ENCODE measurements at regions not wholly inside any gene's neighbourhood (a gene's known extent, or its start where the extent isn't known, plus 50 kb on each side); places are given as distances from the start of the nearest gene placed in this dataset.

DNA sequence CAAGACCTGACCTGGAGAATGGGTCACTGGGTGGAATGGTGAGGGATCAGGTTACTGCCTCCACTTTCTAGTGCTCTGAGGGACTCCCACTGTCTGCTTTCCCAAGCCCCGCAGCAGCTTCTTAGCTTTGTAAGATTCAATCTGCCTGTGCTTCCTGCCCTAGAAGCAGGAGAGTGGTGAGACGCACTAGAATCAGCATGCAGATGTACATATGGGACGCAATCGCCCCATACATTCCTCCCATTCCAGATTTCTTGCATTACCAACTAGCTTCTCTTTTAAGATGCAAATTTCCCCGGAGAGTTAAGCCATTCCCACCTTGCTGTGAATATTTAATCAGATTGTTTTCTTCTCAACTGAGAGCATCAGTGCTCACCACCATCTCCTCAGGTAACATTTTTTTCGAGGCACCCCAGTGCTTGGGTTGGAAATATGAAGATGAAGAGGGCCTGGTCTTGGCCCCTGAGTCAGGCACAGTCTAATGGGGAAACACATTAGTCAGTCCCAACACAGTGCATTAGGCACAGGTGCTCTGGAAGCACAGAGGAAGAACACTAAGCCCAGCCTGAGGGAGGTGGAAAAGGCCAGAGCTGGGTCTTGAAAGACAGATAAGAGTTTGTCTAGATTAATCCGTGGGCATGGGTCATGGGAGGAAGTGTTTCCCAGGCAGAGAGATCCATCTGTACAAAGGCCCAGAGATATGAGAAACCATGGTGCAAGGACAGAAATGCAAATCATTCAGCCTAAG lies 66.7 kb upstream of the PRPS1 start:
- Histone ChIP-seq H4K91ac (ENCODE audit: insufficient read depth, low read depth, low read length) (peak overlapping the region; percentile 90), H4K8ac (ENCODE audit: low read depth in 2 of 2, low read length in 2 of 2) (peak overlapping the region; percentile 4 to 85; a peak in 3 of 4 replicates), H3K23ac (ENCODE audit: low read depth, low read length) (peak overlapping the region; percentile 33; the same call in 1 of the 2 replicates), H4K20me1 (ENCODE audit: insufficient read depth, low read length) (no peaks in the 10 kb centered on the region), H2AK9ac (replicated peaks; ENCODE audit: low read depth, low read length, poor library complexity) (peak overlapping the region; percentile 5), H3K18ac (ENCODE audit: low read depth, low read length) (peak overlapping the region; percentile 53), H3K9ac (ENCODE audit: low read depth, low read length) (no peak overlapping the region), H3K27me3 (ENCODE audit: control insufficient read depth, insufficient read depth, low read length) (no peaks in the 10 kb centered on the region), H3K36me3 (ENCODE audit: control insufficient read depth, insufficient read depth, low read length) (no peaks in the 10 kb centered on the region), H3K4me3 (ENCODE audit: insufficient read depth, low read depth, low read length) (no peak overlapping the region), H4K5ac (ENCODE audit: low read depth, low read length) (no peak overlapping the region; the same call in 1 of the 2 replicates), H2AFZ (replicated peaks; ENCODE audit: low read length, poor library complexity) (peak overlapping the region; percentile 12), H3K27ac (ENCODE audit: insufficient read depth, low read length) (peak overlapping the region; percentile 61), H3K4me1 (ENCODE audit: control insufficient read depth, insufficient read depth, low read length) (peaks cover 22% of the 10 kb centered on the region), H3K14ac (replicated peaks; ENCODE audit: low read depth, low read length) (peak overlapping the region; percentile 77), H3K56ac (ENCODE audit: extremely low read depth, insufficient read depth, low read length) (peak overlapping the region; percentile 70; the same call in 1 of the 2 replicates), H3K9me1 (ENCODE audit: insufficient read depth, low read length) (peaks cover 11% of the 10 kb centered on the region), H3K9me3 (ENCODE audit: control insufficient read depth, insufficient read depth, low read length) (no peaks in the 10 kb centered on the region), H2BK15ac (ENCODE audit: low read depth, low read length) (peak overlapping the region; percentile 94; the same call in 2 of the 3 replicates), H2AK5ac (ENCODE audit: low read depth, low read length) (peak overlapping the region; percentile 98), H2BK5ac (ENCODE audit: low read depth, low read length, poor library complexity, severe bottlenecking) (peak overlapping the region; percentile 96), H2BK20ac (ENCODE audit: low read depth, low read length) (peak overlapping the region; percentile 93), H2BK120ac (ENCODE audit: low read depth, low read length) (peak overlapping the region; percentile 97), H3K79me1 (ENCODE audit: low read depth in 1 of 2, low read length in 2 of 2) (no peaks in the 10 kb centered on the region), H3K4me2 (ENCODE audit: low read depth, low read length) (no peak overlapping the region), H3K4ac (ENCODE audit: low read depth, low read length) (peak overlapping the region; percentile 92)
- ATAC-seq (ENCODE audit: low read depth): no peak; the same call in 1 of the 2 replicates
- BruUV-seq (replicated peaks): no TSS peak
- POLR2A ChIA-PET (ENCODE audit: unreplicated experiment): no interaction called here
- intact Hi-C loops (cut with micrococcal nuclease): no loop called here
- dilution Hi-C loops (cut with HindIII; ENCODE audit: low sequenced_read_pairs, unreplicated experiment): no loop called here
- peak; percentile 35 for DNase-seq
- in situ Hi-C loops (cut with MboI; ENCODE audit: low sequenced_read_pairs): no loop called here
- CTCF ChIA-PET: no interaction called here
- 30% methylated on average over 2 of the region's 7 CpGs; no CpG with 5 or more reads in 1 of the 2 experiments for WGBS, 2 experiments (ENCODE audit: extremely low coverage in 2 of 2, insufficient read length in 1 of 2)
- TF ChIP-seq, protein P1, sequence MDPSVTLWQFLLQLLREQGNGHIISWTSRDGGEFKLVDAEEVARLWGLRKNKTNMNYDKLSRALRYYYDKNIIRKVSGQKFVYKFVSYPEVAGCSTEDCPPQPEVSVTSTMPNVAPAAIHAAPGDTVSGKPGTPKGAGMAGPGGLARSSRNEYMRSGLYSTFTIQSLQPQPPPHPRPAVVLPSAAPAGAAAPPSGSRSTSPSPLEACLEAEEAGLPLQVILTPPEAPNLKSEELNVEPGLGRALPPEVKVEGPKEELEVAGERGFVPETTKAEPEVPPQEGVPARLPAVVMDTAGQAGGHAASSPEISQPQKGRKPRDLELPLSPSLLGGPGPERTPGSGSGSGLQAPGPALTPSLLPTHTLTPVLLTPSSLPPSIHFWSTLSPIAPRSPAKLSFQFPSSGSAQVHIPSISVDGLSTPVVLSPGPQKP (IDR thresholded peaks at IDR 0.05; ENCODE audit: borderline replicate concordance, low read depth, low read length): no peak
- TF ChIP-seq MAFK (IDR thresholded peaks at IDR 0.05; ENCODE audit: low read depth, low read length): no peak
- no peak for TF ChIP-seq CTCF (conservative IDR thresholded peaks at IDR 0.05; ENCODE audit: low read depth, low read length)
- TF ChIP-seq MXI1 (IDR thresholded peaks at IDR 0.05; ENCODE audit: borderline replicate concordance, low read depth, low read length): no peak
- TF ChIP-seq CEBPB (IDR thresholded peaks at IDR 0.05; ENCODE audit: low read depth, low read length): no peak
- no peak for TF ChIP-seq POLR2A (IDR thresholded peaks at IDR 0.05; ENCODE audit: low read depth, low read length)
- TF ChIP-seq, protein P2, sequence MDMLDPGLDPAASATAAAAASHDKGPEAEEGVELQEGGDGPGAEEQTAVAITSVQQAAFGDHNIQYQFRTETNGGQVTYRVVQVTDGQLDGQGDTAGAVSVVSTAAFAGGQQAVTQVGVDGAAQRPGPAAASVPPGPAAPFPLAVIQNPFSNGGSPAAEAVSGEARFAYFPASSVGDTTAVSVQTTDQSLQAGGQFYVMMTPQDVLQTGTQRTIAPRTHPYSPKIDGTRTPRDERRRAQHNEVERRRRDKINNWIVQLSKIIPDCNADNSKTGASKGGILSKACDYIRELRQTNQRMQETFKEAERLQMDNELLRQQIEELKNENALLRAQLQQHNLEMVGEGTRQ (IDR thresholded peaks at IDR 0.05; ENCODE audit: low read depth, low read length): no peak
- no peak for TF ChIP-seq RCOR1 (IDR thresholded peaks at IDR 0.05; ENCODE audit: insufficient replicate concordance, low read length)
- no peak for TF ChIP-seq BHLHE40 (IDR thresholded peaks at IDR 0.05; ENCODE audit: low read depth, low read length)
- no peak for TF ChIP-seq RAD21 (IDR thresholded peaks at IDR 0.05; ENCODE audit: low read length)
- no peak for TF ChIP-seq FOS (IDR thresholded peaks at IDR 0.05; ENCODE audit: low read depth, low read length)
- TF ChIP-seq MAZ (IDR thresholded peaks at IDR 0.05; ENCODE audit: borderline replicate concordance, low read depth, low read length): no peak
- no peak for TF ChIP-seq CHD1 (IDR thresholded peaks at IDR 0.05; ENCODE audit: low read depth, low read length)
- no peak for TF ChIP-seq SMC3 (IDR thresholded peaks at IDR 0.05; ENCODE audit: low read depth, low read length)
- TF ChIP-seq NFE2L2 (IDR thresholded peaks at IDR 0.05; ENCODE audit: low read depth, low read length): no peak
